ENCODE measurements at regions not wholly inside any gene's neighbourhood (a gene's known extent, or its start where the extent isn't known, plus 50 kb on each side); places are given as distances from the start of the nearest gene placed in this dataset.

DNA sequence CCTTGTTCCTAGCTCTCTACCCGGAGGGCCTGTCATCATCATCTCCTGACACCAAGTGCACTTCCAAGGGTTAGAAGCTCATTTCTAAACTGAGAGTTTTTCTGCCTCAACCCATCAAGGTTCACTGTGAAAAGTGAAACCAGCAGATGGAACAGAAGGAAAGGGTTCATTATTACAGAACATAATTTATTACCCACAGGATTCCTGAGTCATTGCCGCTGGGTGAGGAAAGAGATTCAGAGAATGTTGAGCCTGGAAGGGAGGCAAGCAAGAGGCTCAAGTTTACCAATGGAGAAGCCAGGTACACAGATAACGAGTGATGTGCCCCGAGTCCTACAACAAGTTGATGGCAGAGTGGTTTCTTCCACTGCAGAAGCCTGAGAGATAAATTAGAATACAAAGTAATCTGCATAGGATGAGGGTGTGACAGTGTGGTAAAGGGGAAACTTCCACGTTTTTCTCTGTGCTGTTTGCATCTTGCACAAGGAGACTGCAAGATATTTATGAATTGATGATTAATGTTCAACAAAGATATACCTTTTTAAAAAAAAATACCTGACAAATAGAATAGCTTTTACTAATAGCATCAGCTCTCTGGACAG lies 80.5 kb upstream of the SETMAR start:
- Histone ChIP-seq H3K4me2 (ENCODE audit: insufficient read depth, low read length) (no peak overlapping the region), H3K4me3 (replicated peaks in 1 of 3; ENCODE audit: insufficient read depth in 1 of 3, low read depth in 1 of 3, low read length in 3 of 3) (no peak overlapping the region), H3K9ac (replicated peaks; ENCODE audit: extremely low read depth, insufficient read depth, low read length) (no peak overlapping the region), H3K9me1 (replicated peaks; ENCODE audit: control insufficient read depth, extremely low read depth, insufficient read depth, low read length) (no peaks in the 10 kb centered on the region), H3K36me3 (ENCODE audit: control insufficient read depth in 2 of 2, extremely low read depth in 1 of 2, insufficient read depth in 2 of 2, low read length in 2 of 2) (no peaks in the 10 kb centered on the region), H3K4me1 (ENCODE audit: control insufficient read depth, extremely low read depth, insufficient read depth, low read length) (no peaks in the 10 kb centered on the region), H3K79me2 (ENCODE audit: control insufficient read depth, insufficient read depth, low read length) (no peaks in the 10 kb centered on the region), H2AFZ (ENCODE audit: low read depth, low read length) (no peak overlapping the region), H3K27me3 (ENCODE audit: control insufficient read depth in 2 of 2, insufficient read depth in 2 of 2, low read length in 2 of 2) (no peaks in the 10 kb centered on the region), H3K27ac (ENCODE audit: insufficient read depth, low read depth, low read length) (no peak overlapping the region), H3K9me3 (replicated peaks; ENCODE audit: control insufficient read depth, insufficient read depth, low read length) (no peaks in the 10 kb centered on the region), H4K20me1 (replicated peaks; ENCODE audit: control insufficient read depth, extremely low read depth, insufficient read depth, low read length) (no peaks in the 10 kb centered on the region)
- no TSS peak for BruUV-seq (replicated peaks)
- no peak for TF ChIP-seq FOS (IDR thresholded peaks at IDR 0.05; ENCODE audit: borderline replicate concordance, insufficient read depth, low read length)
- no peak for TF ChIP-seq JUN (IDR thresholded peaks at IDR 0.05; ENCODE audit: borderline replicate concordance, insufficient read depth, insufficient read length, low read depth)
- TF ChIP-seq POLR2AphosphoS5 (IDR thresholded peaks at IDR 0.05; ENCODE audit: insufficient read depth, low read depth, low read length) = no peak
- TF ChIP-seq GATA2 (IDR thresholded peaks at IDR 0.05; ENCODE audit: insufficient read depth, insufficient read length, low read depth, low read length) = no peak
- TF ChIP-seq POLR2A (IDR thresholded peaks at IDR 0.05; ENCODE audit: low read depth, low read length) = no peak
- TF ChIP-seq EZH2 (IDR thresholded peaks at IDR 0.05; ENCODE audit: borderline replicate concordance, low read depth, low read length, severe bottlenecking) = no peak
- no peak for TF ChIP-seq MYC (IDR thresholded peaks at IDR 0.05; ENCODE audit: low read depth, low read length)
- TF ChIP-seq, protein P1, sequence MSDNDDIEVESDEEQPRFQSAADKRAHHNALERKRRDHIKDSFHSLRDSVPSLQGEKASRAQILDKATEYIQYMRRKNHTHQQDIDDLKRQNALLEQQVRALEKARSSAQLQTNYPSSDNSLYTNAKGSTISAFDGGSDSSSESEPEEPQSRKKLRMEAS (IDR thresholded peaks at IDR 0.05; ENCODE audit: insufficient read depth, insufficient read length) = no peak
- TF ChIP-seq, protein P2, sequence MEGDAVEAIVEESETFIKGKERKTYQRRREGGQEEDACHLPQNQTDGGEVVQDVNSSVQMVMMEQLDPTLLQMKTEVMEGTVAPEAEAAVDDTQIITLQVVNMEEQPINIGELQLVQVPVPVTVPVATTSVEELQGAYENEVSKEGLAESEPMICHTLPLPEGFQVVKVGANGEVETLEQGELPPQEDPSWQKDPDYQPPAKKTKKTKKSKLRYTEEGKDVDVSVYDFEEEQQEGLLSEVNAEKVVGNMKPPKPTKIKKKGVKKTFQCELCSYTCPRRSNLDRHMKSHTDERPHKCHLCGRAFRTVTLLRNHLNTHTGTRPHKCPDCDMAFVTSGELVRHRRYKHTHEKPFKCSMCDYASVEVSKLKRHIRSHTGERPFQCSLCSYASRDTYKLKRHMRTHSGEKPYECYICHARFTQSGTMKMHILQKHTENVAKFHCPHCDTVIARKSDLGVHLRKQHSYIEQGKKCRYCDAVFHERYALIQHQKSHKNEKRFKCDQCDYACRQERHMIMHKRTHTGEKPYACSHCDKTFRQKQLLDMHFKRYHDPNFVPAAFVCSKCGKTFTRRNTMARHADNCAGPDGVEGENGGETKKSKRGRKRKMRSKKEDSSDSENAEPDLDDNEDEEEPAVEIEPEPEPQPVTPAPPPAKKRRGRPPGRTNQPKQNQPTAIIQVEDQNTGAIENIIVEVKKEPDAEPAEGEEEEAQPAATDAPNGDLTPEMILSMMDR (IDR thresholded peaks at IDR 0.05; ENCODE audit: extremely low read depth in 1 of 2, insufficient read depth in 1 of 2, low read depth in 1 of 2, low read length in 2 of 2) = no peak
- DNase-seq (ENCODE audit: low read depth, low spot score) = no peak
- no peak for FAIRE-seq
- intact Hi-C loops (cut with micrococcal nuclease) (no loop called here), dilution Hi-C loops (cut with MboI; ENCODE audit: extremely low pct_ligation_motif_present, low sequenced_read_pairs) (no loop called here)
- ChIA-PET POLR2A (interaction anchor here (0.7 kb wide), 1 partner anchor 233 kb away, joined by 3 read pairs; no protein-coding TSS in a partner anchor), CTCF (no interaction called here)
